RPMI7951 (cell line): ENCODE measurements at regions not wholly inside any gene's neighbourhood (a gene's known extent, or its start where the extent isn't known, plus 50 kb on each side); places are given as distances from the start of the nearest gene placed in this dataset.

Source experiments
- DNase-seq: peaks from one replicate; pipeline ENCODE4 v3.0.0-alpha.2; 2012; ENCODE audit warnings: low read depth

GRCh38 chr1:87878873-87879272 is 550.2 kb downstream of the LMO4 start:
- no peak for DNase-seq

GRCh38 chr1:87880098-87880760 is 551.5 kb downstream of the LMO4 start:
- DNase-seq: no peak

GRCh38 chr1:87880764-87881163 is 552.1 kb downstream of the LMO4 start:
- no peak for DNase-seq

GRCh38 chr1:87883906-87884305 is 555.2 kb downstream of the LMO4 start:
- no peak for DNase-seq

- no peak for DNase-seq
These were observed 555.9 kb downstream of the LMO4 start for GRCh38 chr1:87884581-87884980.

- no peak for DNase-seq
These were observed 556.8 kb downstream of the LMO4 start for GRCh38 chr1:87885278-87886025.

GRCh38 chr1:87887100-87887499 is 558.4 kb downstream of the LMO4 start:
- peak; percentile 18 for DNase-seq

- DNase-seq: no peak
These were observed 559.8 kb downstream of the LMO4 start for GRCh38 chr1:87888446-87888845.

GRCh38 chr1:87894062-87894461 is 565.4 kb downstream of the LMO4 start:
- DNase-seq: no peak

GRCh38 chr1:87897481-87897880 is 568.8 kb downstream of the LMO4 start:
- DNase-seq: no peak

GRCh38 chr1:87898431-87898830 is 569.8 kb downstream of the LMO4 start:
- DNase-seq: no peak

- no peak for DNase-seq
These were observed 570.3 kb downstream of the LMO4 start for GRCh38 chr1:87899017-87899416.

- no peak for DNase-seq
These were observed 571.1 kb downstream of the LMO4 start for GRCh38 chr1:87899746-87900145.

GRCh38 chr1:87902830-87903229 is 574.1 kb downstream of the LMO4 start:
- DNase-seq: no peak

GRCh38 chr1:87903242-87903641 is 574.6 kb downstream of the LMO4 start:
- no peak for DNase-seq

- no peak for DNase-seq
These were observed 576.0 kb downstream of the LMO4 start for GRCh38 chr1:87904651-87905050.

- DNase-seq: no peak
These were observed 577.0 kb downstream of the LMO4 start for GRCh38 chr1:87905651-87906050.

GRCh38 chr1:87906078-87906477 is 577.4 kb downstream of the LMO4 start:
- no peak for DNase-seq

- no peak for DNase-seq
These were observed 584.7 kb downstream of the LMO4 start for GRCh38 chr1:87913361-87913760.

- DNase-seq: no peak
These were observed 585.7 kb downstream of the LMO4 start for GRCh38 chr1:87914396-87914795.

GRCh38 chr1:87915771-87916170 is 587.1 kb downstream of the LMO4 start:
- DNase-seq: no peak

- DNase-seq: no peak
These were observed 588.3 kb downstream of the LMO4 start for GRCh38 chr1:87916965-87917364.

- no peak for DNase-seq
These were observed 589.7 kb downstream of the LMO4 start for GRCh38 chr1:87918398-87918797.

- no peak for DNase-seq
These were observed 594.2 kb downstream of the LMO4 start for GRCh38 chr1:87922885-87923284.
